ENCODE measurements at regions not wholly inside any gene's neighbourhood (a gene's known extent, or its start where the extent isn't known, plus 50 kb on each side); places are given as distances from the start of the nearest gene placed in this dataset.

DNA sequence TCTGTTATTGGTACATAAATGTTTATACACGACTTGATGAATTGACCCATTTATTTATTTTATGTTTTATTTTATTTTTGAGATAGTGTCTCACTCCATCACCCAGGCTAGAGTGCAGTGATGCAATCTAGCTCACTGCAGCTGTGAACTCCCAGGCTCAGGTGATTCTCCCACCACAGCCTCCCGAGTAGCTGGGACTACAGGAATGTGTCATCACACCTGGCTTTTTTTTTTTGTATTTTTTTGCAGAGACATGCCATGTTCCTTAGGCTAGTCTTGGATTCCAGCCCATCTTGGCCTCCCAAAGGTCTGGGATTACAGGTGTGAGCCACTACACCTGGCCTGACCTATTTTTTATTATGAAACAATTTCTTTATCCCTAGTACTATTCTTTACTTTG lies 355.0 kb upstream of the PRICKLE1 start:
- intact Hi-C loops (cut with micrococcal nuclease), result no loop called here
- CTCF ChIA-PET, result no interaction called here
- no peaks in the 10 kb centered on the region for H3K27me3 ChIP-seq (ENCODE audit: control insufficient read depth in 2 of 2, insufficient read depth in 2 of 2, low read length in 2 of 2)

DNA sequence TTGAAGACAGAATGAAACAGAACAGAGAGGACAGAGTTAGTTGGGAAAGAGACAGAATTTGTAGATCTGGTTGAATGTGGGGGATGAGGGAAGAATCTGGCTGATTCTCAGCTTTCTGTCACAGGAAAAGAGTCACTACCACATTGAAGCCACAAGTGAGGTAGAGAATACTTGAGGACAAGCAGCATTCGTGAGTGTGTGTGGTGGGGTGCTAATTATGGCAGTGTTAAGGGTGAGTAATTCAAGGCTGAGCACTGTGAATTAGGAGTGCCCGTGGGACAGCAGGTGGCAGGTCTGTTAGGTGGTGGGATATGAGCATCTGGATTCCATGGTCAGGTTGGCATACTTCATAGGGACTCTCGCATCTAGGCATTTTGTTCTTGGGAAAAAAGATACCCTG lies 347.4 kb upstream of the PRICKLE1 start:
- intact Hi-C loops (cut with micrococcal nuclease), result no loop called here
- no peaks in the 10 kb centered on the region for H3K27me3 Mint-ChIP-seq
- H3K4me3 ChIP-seq (ENCODE audit: low read length), result no peak overlapping the region
- H3K27ac Mint-ChIP-seq, result no peak overlapping the region
- no peak overlapping the region for H3K27ac ChIP-seq (ENCODE audit: low read depth, low read length)
- H3K9me3 ChIP-seq (ENCODE audit: control insufficient read depth in 2 of 3, low read length in 3 of 3), result no peaks in the 10 kb centered on the region
- no peak overlapping the region for H3K4me3 Mint-ChIP-seq
- H3K4me1 ChIP-seq (ENCODE audit: control insufficient read depth in 2 of 2, insufficient read depth in 2 of 2, low read length in 2 of 2), result no peaks in the 10 kb centered on the region
- H3K36me3 ChIP-seq (ENCODE audit: control insufficient read depth in 2 of 3, insufficient read depth in 3 of 3, low read length in 3 of 3), result no peaks in the 10 kb centered on the region
- DNase-seq (no peak), ATAC-seq (no peak)
- ChIA-PET CTCF (no interaction called here), POLR2A (no interaction called here)
- peaks cover 0 to 5% (median 0%) of the 10 kb centered on the region in 5 donors for H3K36me3 Mint-ChIP-seq
- no peaks in the 10 kb centered on the region for H3K27me3 ChIP-seq (ENCODE audit: control insufficient read depth in 2 of 2, insufficient read depth in 2 of 2, low read length in 2 of 2)
- peaks cover 6 to 25% (median 13%) of the 10 kb centered on the region in 11 donors for H3K9me3 Mint-ChIP-seq
- H3K4me1 Mint-ChIP-seq, result no peaks in the 10 kb centered on the region

More for the DNA sequence above, 355.0 kb upstream of the PRICKLE1 start:
- H3K9me3 Mint-ChIP-seq, result peaks cover 8 to 52% (median 20%) of the 10 kb centered on the region in 11 donors
- H3K4me3 ChIP-seq (ENCODE audit: low read length), result no peak overlapping the region
- DNase-seq (no peak), ATAC-seq (no peak)
- H3K27me3 Mint-ChIP-seq, result no peaks in the 10 kb centered on the region
- no peaks in the 10 kb centered on the region for H3K4me1 ChIP-seq (ENCODE audit: control insufficient read depth in 2 of 2, insufficient read depth in 2 of 2, low read length in 2 of 2)
- no peaks in the 10 kb centered on the region for H3K4me1 Mint-ChIP-seq
- H3K36me3 ChIP-seq (ENCODE audit: control insufficient read depth in 2 of 3, insufficient read depth in 3 of 3, low read length in 3 of 3), result no peaks in the 10 kb centered on the region
- no peaks in the 10 kb centered on the region for H3K9me3 ChIP-seq (ENCODE audit: control insufficient read depth in 2 of 3, low read length in 3 of 3)
- H3K27ac ChIP-seq (ENCODE audit: low read depth, low read length), result no peak overlapping the region
- H3K27ac Mint-ChIP-seq, result no peak overlapping the region
- no peak overlapping the region for H3K4me3 Mint-ChIP-seq
- peaks cover 0 to 9% (median 0%) of the 10 kb centered on the region in 5 donors for H3K36me3 Mint-ChIP-seq
- POLR2A ChIA-PET, result no interaction called here

DNA sequence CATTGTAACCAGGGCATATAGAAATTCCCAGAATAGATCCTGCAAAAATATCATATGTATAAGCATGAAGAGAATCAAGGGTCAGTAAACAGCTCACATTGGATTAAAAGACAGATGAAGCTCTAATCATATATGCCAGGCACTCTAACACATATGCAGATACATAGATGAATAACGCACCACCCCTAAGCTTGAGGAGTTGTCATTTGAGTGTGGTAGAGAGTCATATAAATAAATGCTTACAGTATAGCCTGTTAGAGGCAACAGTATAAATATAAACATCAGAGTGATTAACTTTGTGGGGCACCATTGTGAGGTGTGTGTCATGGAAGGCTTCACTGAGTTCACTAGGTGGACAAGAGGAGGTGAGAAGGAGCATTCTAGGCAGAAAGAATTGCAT lies 346.7 kb upstream of the PRICKLE1 start:
- ChIA-PET CTCF (no interaction called here), POLR2A (no interaction called here)
- DNase-seq (no peak), ATAC-seq (no peak)
- Histone ChIP-seq H3K4me1 (ENCODE audit: control insufficient read depth in 2 of 2, insufficient read depth in 2 of 2, low read length in 2 of 2) (no peaks in the 10 kb centered on the region), H3K27ac (ENCODE audit: low read depth, low read length) (no peak overlapping the region), H3K9me3 (ENCODE audit: control insufficient read depth in 2 of 3, low read length in 3 of 3) (no peaks in the 10 kb centered on the region), H3K4me3 (ENCODE audit: low read length) (no peak overlapping the region), H3K36me3 (ENCODE audit: control insufficient read depth in 2 of 3, insufficient read depth in 3 of 3, low read length in 3 of 3) (no peaks in the 10 kb centered on the region), H3K27me3 (ENCODE audit: control insufficient read depth in 2 of 2, insufficient read depth in 2 of 2, low read length in 2 of 2) (no peaks in the 10 kb centered on the region)
- peaks cover 0 to 4% (median 0%) of the 10 kb centered on the region in 5 donors for H3K27me3 Mint-ChIP-seq
- H3K9me3 Mint-ChIP-seq, result peaks cover 3 to 20% (median 7%) of the 10 kb centered on the region in 11 donors
- no peaks in the 10 kb centered on the region for H3K36me3 Mint-ChIP-seq
- no peaks in the 10 kb centered on the region for H3K4me1 Mint-ChIP-seq
- H3K27ac Mint-ChIP-seq, result no peak overlapping the region
- intact Hi-C loops (cut with micrococcal nuclease), result no loop called here
- H3K4me3 Mint-ChIP-seq, result no peak overlapping the region

DNA sequence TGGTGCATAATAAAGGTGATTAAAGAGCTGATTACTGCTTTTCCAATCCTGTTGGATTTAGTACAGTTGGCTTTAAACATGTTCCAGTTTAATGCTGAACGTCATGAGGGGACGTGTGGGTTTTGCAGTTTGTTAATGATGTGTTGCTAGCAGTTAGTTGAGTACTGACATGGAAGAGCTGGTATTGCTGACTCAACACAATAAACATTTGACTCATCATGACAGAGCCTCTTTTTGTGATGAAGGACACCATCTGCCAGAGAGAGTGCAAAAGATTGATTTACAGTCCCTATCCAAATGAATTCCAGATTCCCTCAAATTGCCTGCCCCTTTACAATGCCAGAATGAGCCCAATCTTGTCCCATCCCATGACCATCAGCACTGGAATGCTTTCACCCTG lies 346.2 kb upstream of the PRICKLE1 start:
- POLR2A ChIA-PET, result no interaction called here
- no peaks in the 10 kb centered on the region for H3K4me1 Mint-ChIP-seq
- H3K27ac Mint-ChIP-seq, result no peak overlapping the region
- Histone ChIP-seq H3K4me1 (ENCODE audit: control insufficient read depth in 2 of 2, insufficient read depth in 2 of 2, low read length in 2 of 2) (no peaks in the 10 kb centered on the region), H3K27me3 (ENCODE audit: control insufficient read depth in 2 of 2, insufficient read depth in 2 of 2, low read length in 2 of 2) (no peaks in the 10 kb centered on the region), H3K27ac (ENCODE audit: low read depth, low read length) (no peak overlapping the region), H3K9me3 (ENCODE audit: control insufficient read depth in 2 of 3, low read length in 3 of 3) (no peaks in the 10 kb centered on the region), H3K4me3 (ENCODE audit: low read length) (no peak overlapping the region), H3K36me3 (ENCODE audit: control insufficient read depth in 2 of 3, insufficient read depth in 3 of 3, low read length in 3 of 3) (no peaks in the 10 kb centered on the region)
- no peaks in the 10 kb centered on the region for H3K36me3 Mint-ChIP-seq
- CTCF ChIA-PET, result no interaction called here
- no peak for ATAC-seq
- peaks cover 0 to 4% (median 0%) of the 10 kb centered on the region in 5 donors for H3K27me3 Mint-ChIP-seq
- no peak for DNase-seq
- no peak overlapping the region for H3K4me3 Mint-ChIP-seq
- peaks cover 0 to 17% (median 6%) of the 10 kb centered on the region in 11 donors for H3K9me3 Mint-ChIP-seq
- intact Hi-C loops (cut with micrococcal nuclease), result no loop called here

DNA sequence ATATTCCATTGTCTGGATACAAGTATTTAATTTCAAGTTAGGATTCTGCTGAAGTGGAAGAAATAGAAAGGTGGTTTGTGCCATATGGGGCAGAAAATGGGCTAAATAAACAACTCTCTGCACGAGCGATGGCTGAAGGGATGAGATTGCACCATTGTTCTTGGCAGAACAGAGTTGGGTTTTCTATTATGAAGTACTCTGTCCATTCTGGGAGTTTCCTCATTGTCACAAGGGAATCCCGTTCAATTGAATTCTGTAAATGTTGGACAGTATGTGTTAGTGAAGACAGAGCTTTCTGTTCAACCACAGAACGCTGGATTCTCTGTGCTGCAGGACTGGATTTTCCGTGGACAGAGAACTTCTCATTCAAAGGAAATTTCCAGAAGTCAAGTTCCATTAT lies 345.5 kb upstream of the PRICKLE1 start:
- no peaks in the 10 kb centered on the region for H3K4me1 ChIP-seq (ENCODE audit: control insufficient read depth in 2 of 2, insufficient read depth in 2 of 2, low read length in 2 of 2)
- no peak overlapping the region for H3K27ac ChIP-seq (ENCODE audit: low read depth, low read length)
- Mint-ChIP-seq H3K4me1 (no peaks in the 10 kb centered on the region), H3K36me3 (no peaks in the 10 kb centered on the region), H3K27ac (no peak overlapping the region), H3K9me3 (peaks cover 0 to 11% (median 4%) of the 10 kb centered on the region in 11 donors), H3K27me3 (peaks cover 0 to 4% (median 0%) of the 10 kb centered on the region in 5 donors), H3K4me3 (no peak overlapping the region)
- intact Hi-C loops (cut with micrococcal nuclease), result no loop called here
- POLR2A ChIA-PET, result no interaction called here
- no peaks in the 10 kb centered on the region for H3K36me3 ChIP-seq (ENCODE audit: control insufficient read depth in 2 of 3, insufficient read depth in 3 of 3, low read length in 3 of 3)
- no peaks in the 10 kb centered on the region for H3K9me3 ChIP-seq (ENCODE audit: control insufficient read depth in 2 of 3, low read length in 3 of 3)
- CTCF ChIA-PET, result no interaction called here
- no peak overlapping the region for H3K4me3 ChIP-seq (ENCODE audit: low read length)
- DNase-seq (no peak), ATAC-seq (no peak)
- no peaks in the 10 kb centered on the region for H3K27me3 ChIP-seq (ENCODE audit: control insufficient read depth in 2 of 2, insufficient read depth in 2 of 2, low read length in 2 of 2)

DNA sequence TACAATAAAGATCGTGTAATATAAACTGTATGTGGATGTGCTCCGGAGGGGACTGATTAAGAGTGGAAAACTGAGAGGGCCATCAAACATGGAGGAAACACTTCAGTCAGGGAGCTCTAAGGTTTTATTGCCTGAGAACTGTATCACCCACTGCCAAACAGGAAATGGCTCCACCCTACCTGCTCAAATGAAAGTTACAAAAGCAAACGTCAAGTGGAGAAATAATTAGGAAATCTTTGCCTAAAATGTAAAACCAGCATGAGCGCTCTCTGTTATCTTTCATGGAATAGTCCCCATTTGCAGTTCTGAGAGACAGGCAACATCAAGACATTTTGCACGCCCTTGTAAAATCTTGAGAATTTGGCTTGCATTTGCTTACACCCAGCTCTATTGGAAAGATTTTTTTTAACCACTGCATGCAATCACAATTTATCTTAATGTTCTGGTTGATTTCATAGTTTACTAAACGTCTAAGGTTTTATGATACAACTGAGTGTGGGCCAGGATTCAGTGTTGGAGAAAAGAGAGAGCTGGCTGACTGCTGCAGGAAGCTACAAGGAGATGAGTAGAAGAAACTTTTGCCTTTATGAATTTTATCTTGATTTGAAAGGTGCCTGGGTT lies 344.0 kb upstream of the PRICKLE1 start:
- no peak for DNase-seq
- ChIA-PET POLR2A (no interaction called here), CTCF (no interaction called here)
- Mint-ChIP-seq H3K36me3 (no peaks in the 10 kb centered on the region), H3K4me3 (no peak overlapping the region), H3K9me3 (peaks cover 0 to 6% (median 0%) of the 10 kb centered on the region in 11 donors), H3K4me1 (no peaks in the 10 kb centered on the region), H3K27me3 (peaks cover 0 to 4% (median 0%) of the 10 kb centered on the region in 5 donors), H3K27ac (no peak overlapping the region)
- H3K27ac ChIP-seq (ENCODE audit: low read depth, low read length), result no peak overlapping the region
- no peaks in the 10 kb centered on the region for H3K27me3 ChIP-seq (ENCODE audit: control insufficient read depth in 2 of 2, insufficient read depth in 2 of 2, low read length in 2 of 2)
- H3K9me3 ChIP-seq (ENCODE audit: control insufficient read depth in 2 of 3, low read length in 3 of 3), result no peaks in the 10 kb centered on the region
- intact Hi-C loops (cut with micrococcal nuclease), result no loop called here
- no peak overlapping the region for H3K4me3 ChIP-seq (ENCODE audit: low read length)
- no peaks in the 10 kb centered on the region for H3K4me1 ChIP-seq (ENCODE audit: control insufficient read depth in 2 of 2, insufficient read depth in 2 of 2, low read length in 2 of 2)
- ATAC-seq, result no peak
- no peaks in the 10 kb centered on the region for H3K36me3 ChIP-seq (ENCODE audit: control insufficient read depth in 2 of 3, insufficient read depth in 3 of 3, low read length in 3 of 3)

DNA sequence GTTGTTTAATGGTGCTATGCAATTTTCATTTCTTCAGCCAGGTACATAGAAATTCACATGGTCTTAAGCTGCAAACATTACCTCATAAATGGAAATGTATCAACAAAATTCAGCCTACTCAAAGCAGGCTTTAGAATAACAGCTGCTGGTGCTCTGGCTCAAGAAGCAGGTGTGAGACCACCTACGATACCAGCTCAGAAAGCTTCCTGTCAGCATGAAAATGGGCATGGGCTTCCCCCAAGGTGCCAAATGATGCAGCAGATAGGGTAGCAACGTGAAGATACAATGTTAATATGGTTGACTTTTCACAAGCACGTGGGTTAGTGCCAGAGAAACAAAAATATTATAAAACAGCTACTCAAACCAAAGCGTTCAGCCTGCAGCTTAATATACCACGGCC lies 343.4 kb upstream of the PRICKLE1 start:
- no peak for DNase-seq
- H3K4me3 Mint-ChIP-seq, result no peak overlapping the region
- ChIA-PET CTCF (no interaction called here), POLR2A (no interaction called here)
- H3K4me3 ChIP-seq (ENCODE audit: low read length), result no peak overlapping the region
- no peak overlapping the region for H3K27ac ChIP-seq (ENCODE audit: low read depth, low read length)
- peaks cover 0 to 4% (median 0%) of the 10 kb centered on the region in 5 donors for H3K27me3 Mint-ChIP-seq
- ATAC-seq, result no peak
- H3K27ac Mint-ChIP-seq, result no peak overlapping the region
- intact Hi-C loops (cut with micrococcal nuclease), result no loop called here
- H3K4me1 ChIP-seq (ENCODE audit: control insufficient read depth in 2 of 2, insufficient read depth in 2 of 2, low read length in 2 of 2), result no peaks in the 10 kb centered on the region
- no peaks in the 10 kb centered on the region for H3K4me1 Mint-ChIP-seq
- no peaks in the 10 kb centered on the region for H3K36me3 ChIP-seq (ENCODE audit: control insufficient read depth in 2 of 3, insufficient read depth in 3 of 3, low read length in 3 of 3)
- peaks cover 0 to 6% (median 0%) of the 10 kb centered on the region in 11 donors for H3K9me3 Mint-ChIP-seq
- H3K36me3 Mint-ChIP-seq, result no peaks in the 10 kb centered on the region
- H3K9me3 ChIP-seq (ENCODE audit: control insufficient read depth in 2 of 3, low read length in 3 of 3), result no peaks in the 10 kb centered on the region
- H3K27me3 ChIP-seq (ENCODE audit: control insufficient read depth in 2 of 2, insufficient read depth in 2 of 2, low read length in 2 of 2), result no peaks in the 10 kb centered on the region
